Smooth muscle cell (in vitro differentiated cells): ENCODE measurements at regions not wholly inside any gene's neighbourhood (a gene's known extent, or its start where the extent isn't known, plus 50 kb on each side); places are given as distances from the start of the nearest gene placed in this dataset.

ENCODE experiments used
- DNase-seq: peaks from one replicate; lab custom pipeline; 2025; ENCODE audit not compliant: unreplicated experiment; lab: John Stamatoyannopoulos, UW
- H2AFZ ChIP-seq: fragments of 200-600 bp; sonication (generic); 2 replicates; pipeline ENCODE4 v1.6.0; 2016; ENCODE audit warnings: antibody characterized with exemption, low read depth, mild to moderate bottlenecking
- H3F3A ChIP-seq: fragments of 200-600 bp; sonication (generic); 2 replicates; pipeline ENCODE4 v1.6.0; 2017; ENCODE audit warnings: antibody characterized with exemption, low read depth
- H3K27ac ChIP-seq: fragments of 200-600 bp; sonication (generic); 2 replicates; pipeline ENCODE4 v1.5.1; 2016; ENCODE audit warnings: low read depth, mild to moderate bottlenecking
- H3K27me3 ChIP-seq: fragments of 200-600 bp; sonication (generic); 2 replicates; pipeline ENCODE4 v1.6.1; 2016; ENCODE audit warnings: low read depth, mild to moderate bottlenecking
- H3K36me3 ChIP-seq: fragments of 200-600 bp; sonication (generic); 2 replicates; pipeline ENCODE4 v1.5.1; 2016; ENCODE audit warnings: low read depth
- H3K4me1 ChIP-seq: fragments of 200-600 bp; sonication (generic); 2 replicates; pipeline ENCODE4 v1.5.1; 2016; ENCODE audit warnings: low read depth
- H3K4me2 ChIP-seq: fragments of 200-600 bp; sonication (generic); 2 replicates; pipeline ENCODE4 v1.6.0; 2016; ENCODE audit warnings: mild to moderate bottlenecking
- H3K4me3 ChIP-seq: fragments of 200-600 bp; sonication (generic); 2 replicates; pipeline ENCODE4 v1.5.1; 2016; ENCODE audit warnings: mild to moderate bottlenecking
- H3K79me2 ChIP-seq: fragments of 200-600 bp; sonication (generic); 2 replicates; pipeline ENCODE4 v1.6.0; 2016; ENCODE audit warnings: low read depth, mild to moderate bottlenecking
- H3K9ac ChIP-seq: fragments of 200-600 bp; sonication (generic); 2 replicates; pipeline ENCODE4 v1.6.0; 2016; ENCODE audit warnings: low read depth
- H3K9me3 ChIP-seq: fragments of 200-600 bp; sonication (generic); replicated peaks from 2 replicates; pipeline ENCODE4 v1.5.1; 2016; ENCODE audit warnings: low read depth
- H4K20me1 ChIP-seq: fragments of 200-600 bp; sonication (generic); 2 replicates; pipeline ENCODE4 v1.6.0; 2016; ENCODE audit warnings: low read depth
- CTCF ChIP-seq: fragments of 200-600 bp; sonication (generic); IDR thresholded peaks from 2 replicates; pipeline ENCODE4 v1.5.1; 2017; ENCODE audit warnings: borderline replicate concordance, mild to moderate bottlenecking, antibody characterized with exemption; ENCODE audit not compliant: insufficient read depth, poor library complexity, severe bottlenecking
- WGBS: methylation state at CpG from one replicate; pipeline ENCODE4 v1.1.7; 2016; ENCODE audit warnings: low lambda C conversion rate; 5-methylcytosine and 5-hydroxymethylcytosine counted together

GRCh38 chr15:95447486-95447885, 883.0 kb upstream of the NR2F2 start:
- Histone ChIP-seq H3K27me3 (no peaks in the 10 kb centered on the region), H3K27ac (no peak overlapping the region), H3K4me3 (no peak overlapping the region), H3K9ac (no peak overlapping the region), H3F3A (no peaks in the 10 kb centered on the region), H3K36me3 (no peaks in the 10 kb centered on the region), H3K79me2 (no peaks in the 10 kb centered on the region), H2AFZ (no peak overlapping the region), H3K4me1 (no peaks in the 10 kb centered on the region), H4K20me1 (no peaks in the 10 kb centered on the region), H3K4me2 (no peak overlapping the region), H3K9me3 (no peaks in the 10 kb centered on the region)
- DNase-seq: no peak
- 98% methylated on average over 4 of the region's 4 CpGs for WGBS
- no peak for TF ChIP-seq CTCF

- WGBS: 88% methylated on average over 2 of the region's 2 CpGs
Observed at GRCh38 chr15:95448531-95449229, 881.8 kb upstream of the NR2F2 start.

GRCh38 chr15:95449230-95449628, 881.3 kb upstream of the NR2F2 start:
- 90% methylated on average over 2 of the region's 2 CpGs for WGBS
- Histone ChIP-seq H3K9me3 (no peaks in the 10 kb centered on the region), H3K4me3 (no peak overlapping the region)

More at GRCh38 chr15:95448531-95449229, 881.8 kb upstream of the NR2F2 start:
- Histone ChIP-seq H3K4me3 (no peak overlapping the region), H3K9me3 (no peaks in the 10 kb centered on the region), H3F3A (no peaks in the 10 kb centered on the region), H3K9ac (no peak overlapping the region), H4K20me1 (no peaks in the 10 kb centered on the region), H3K4me2 (no peak overlapping the region), H3K27ac (no peak overlapping the region), H2AFZ (no peak overlapping the region), H3K4me1 (no peaks in the 10 kb centered on the region), H3K79me2 (no peaks in the 10 kb centered on the region), H3K36me3 (no peaks in the 10 kb centered on the region), H3K27me3 (no peaks in the 10 kb centered on the region)
- DNase-seq: no peak
- TF ChIP-seq CTCF: no peak

More at GRCh38 chr15:95449230-95449628, 881.3 kb upstream of the NR2F2 start:
- Histone ChIP-seq H3F3A (no peaks in the 10 kb centered on the region), H3K4me2 (no peak overlapping the region), H4K20me1 (no peaks in the 10 kb centered on the region), H3K27me3 (no peaks in the 10 kb centered on the region), H3K79me2 (no peaks in the 10 kb centered on the region), H3K4me1 (no peaks in the 10 kb centered on the region), H3K27ac (no peak overlapping the region), H3K9ac (no peak overlapping the region), H2AFZ (no peak overlapping the region), H3K36me3 (no peaks in the 10 kb centered on the region)
- no peak for DNase-seq
- TF ChIP-seq CTCF: no peak
